ENCODE measurements at regions not wholly inside any gene's neighbourhood (a gene's known extent, or its start where the extent isn't known, plus 50 kb on each side); places are given as distances from the start of the nearest gene placed in this dataset.

- peaks cover 3% of the 10 kb centered on the region; the same call in 2 of the 3 replicates for H3K4me1 Mint-ChIP-seq
These were observed 368.0 kb downstream of the IRX1 start for GRCh38 chr5:3963652-3964051.

More at GRCh38 chr5:3963652-3964051, 368.0 kb downstream of the IRX1 start:
- TF ChIP-seq CTCF (conservative IDR thresholded peaks at IDR 0.05; ENCODE audit: low read depth in 2 of 2): no peak
- TF ChIP-seq ZNF114 (CRISPR knock-in tag; IDR thresholded peaks at IDR 0.05): no peak
- TF ChIP-seq ZNF462 (CRISPR knock-in tag; IDR thresholded peaks at IDR 0.05): no peak
- no peak for TF ChIP-seq ZNF331 (CRISPR knock-in tag; IDR thresholded peaks at IDR 0.05; ENCODE audit: low read depth)
- no peak for TF ChIP-seq EZH2 (IDR thresholded peaks at IDR 0.05; ENCODE audit: low read depth, unreplicated experiment)
- TF ChIP-seq REST (IDR thresholded peaks at IDR 0.05; ENCODE audit: unreplicated experiment): no peak
- no peak for TF ChIP-seq EZH2phosphoT487 (IDR thresholded peaks at IDR 0.05; ENCODE audit: unreplicated experiment)
- no peak for TF ChIP-seq POLR2AphosphoS5 (IDR thresholded peaks at IDR 0.05; ENCODE audit: low read depth)
- no peak for TF ChIP-seq JUNB (IDR thresholded peaks at IDR 0.05; ENCODE audit: unreplicated experiment)
- no peak for TF ChIP-seq NANOG (IDR thresholded peaks at IDR 0.05; ENCODE audit: borderline replicate concordance)
- no peak for TF ChIP-seq CREB1 (CRISPR knock-in tag; IDR thresholded peaks at IDR 0.05; ENCODE audit: low read depth)
- TF ChIP-seq ETS1 (IDR thresholded peaks at IDR 0.05): no peak
- no peak for TF ChIP-seq STAT1 (IDR thresholded peaks at IDR 0.05; ENCODE audit: unreplicated experiment)
- Histone ChIP-seq H3K9me2 (ENCODE audit: insufficient read depth) (no peaks in the 10 kb centered on the region), H3K4me3 (no peak overlapping the region), H3K36me3 (ENCODE audit: insufficient read depth) (no peaks in the 10 kb centered on the region), H3K79me2 (replicated peaks; ENCODE audit: insufficient read depth) (no peaks in the 10 kb centered on the region), H3K27ac (ENCODE audit: low read depth) (no peak overlapping the region), H3K4me2 (no peak overlapping the region), H3F3A (replicated peaks; ENCODE audit: low read depth) (no peaks in the 10 kb centered on the region), H2AFZ (no peak overlapping the region), H4K20me1 (replicated peaks; ENCODE audit: insufficient read depth) (no peaks in the 10 kb centered on the region), H3K27me3 (ENCODE audit: insufficient read depth) (no peaks in the 10 kb centered on the region), H3K4me1 (ENCODE audit: insufficient read depth) (no peaks in the 10 kb centered on the region; the same call in 1 of the 2 replicates)
- ATAC-seq: no peak
- H3K27ac Mint-ChIP-seq: no peak overlapping the region
- no peaks in the 10 kb centered on the region; the same call in 2 of the 3 replicates for H3K36me3 Mint-ChIP-seq (ENCODE audit: low read depth)
- H3K4me3 Mint-ChIP-seq: no peak overlapping the region
- H3K27me3 Mint-ChIP-seq (ENCODE audit: insufficient read depth, low read depth, poor library complexity): peaks cover 2% of the 10 kb centered on the region
- no peak for DNase-seq (ENCODE audit: low spot score)
- peaks cover 7% of the 10 kb centered on the region; the same call in 2 of the 3 replicates for H3K9me3 Mint-ChIP-seq

Measured in GM23338 (cell line).